AG04450 (cell line): ENCODE measurements at regions not wholly inside any gene's neighbourhood (a gene's known extent, or its start where the extent isn't known, plus 50 kb on each side); places are given as distances from the start of the nearest gene placed in this dataset.

Experiments used
- CTCF ChIA-PET: fragments of 300-600, 350-600 bp; formaldehyde crosslinking; extraction: SDS; loops from one replicate; lab custom pipeline; 2022; ENCODE audit warnings: antibody characterized with exemption, inconsistent platforms; lab: Charles Lee
- POLR2A ChIA-PET: fragments of 350-600 bp; formaldehyde crosslinking; extraction: SDS; loops from one replicate; lab custom pipeline; 2021; ENCODE audit warnings: antibody characterized with exemption, inconsistent platforms; lab: Yijun Ruan, JAX
- DNase-seq: peaks from one replicate; pipeline ENCODE4 v3.0.0-alpha.2; 2011; ENCODE audit warnings: low read depth, low spot score
- H3K27ac ChIP-seq: one replicate; pipeline ENCODE4 v1.5.1; 2012; ENCODE audit warnings: low read depth, low read length, control low read depth
- H3K27me3 ChIP-seq: one replicate; pipeline ENCODE4 v1.6.0; 2012; ENCODE audit warnings: low read length; ENCODE audit not compliant: control insufficient read depth, insufficient read depth
- H3K4me3 ChIP-seq: 2 replicates; pipeline ENCODE4 v1.5.1; 2011; ENCODE audit warnings: mild to moderate bottlenecking, low read depth, low read length, control low read depth
- H3K9me3 ChIP-seq: 2 replicates; pipeline ENCODE4 v1.5.1; 2012; ENCODE audit warnings: low read length; ENCODE audit not compliant: control insufficient read depth, insufficient read depth
- CTCF ChIP-seq: IDR thresholded peaks from 2 replicates; pipeline ENCODE4 v1.5.1; 2011; ENCODE audit warnings: low read depth, low read length, control low read depth, inconsistent platforms

GRCh38 chr4:183383606-183384005, 60.8 kb upstream of the CDKN2AIP start:
- TF ChIP-seq CTCF, result no peak
- ChIA-PET POLR2A (no interaction called here), CTCF (no interaction called here)
- Histone ChIP-seq H3K4me3 (no peak overlapping the region), H3K9me3 (peaks cover 26% of the 10 kb centered on the region), H3K27ac (no peak overlapping the region), H3K27me3 (peaks cover 24% of the 10 kb centered on the region)
- DNase-seq, result no peak

DNA sequence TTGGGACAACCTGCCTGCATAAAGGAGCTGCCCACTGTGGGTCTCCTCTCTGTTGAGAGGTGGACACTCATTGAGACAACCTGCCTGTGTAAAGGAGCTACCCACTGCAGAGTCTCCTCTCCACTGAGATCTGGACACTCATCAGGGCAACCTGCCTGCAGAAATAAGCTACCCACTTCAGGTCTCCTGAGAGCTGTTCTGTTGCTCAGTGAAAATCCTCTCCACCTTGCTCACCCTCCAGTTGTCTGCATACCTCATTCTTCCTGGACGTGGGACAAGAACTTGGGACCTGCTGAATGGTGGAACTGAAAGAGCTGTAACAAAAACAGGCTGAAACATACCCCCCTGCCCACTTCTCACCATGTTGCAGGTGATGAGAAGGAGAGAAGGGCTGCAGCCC, 59.9 kb upstream of the CDKN2AIP start:
- peaks cover 26% of the 10 kb centered on the region for H3K27me3 ChIP-seq
- DNase-seq, result no peak
- ChIA-PET POLR2A (no interaction called here), CTCF (interaction anchor here (0.6 to 1.0 kb wide), 2 partner anchors 11 to 23 kb away, joined by 3 read pairs; no protein-coding TSS in a partner anchor)
- no peak for TF ChIP-seq CTCF
- H3K27ac ChIP-seq, result no peak overlapping the region
- no peak overlapping the region for H3K4me3 ChIP-seq
- H3K9me3 ChIP-seq, result peaks cover 20% of the 10 kb centered on the region

GRCh38 chr4:183384983-183385382, 59.5 kb upstream of the CDKN2AIP start:
- no peak for TF ChIP-seq CTCF
- Histone ChIP-seq H3K27me3 (peaks cover 26% of the 10 kb centered on the region), H3K9me3 (peaks cover 20% of the 10 kb centered on the region), H3K27ac (no peak overlapping the region), H3K4me3 (no peak overlapping the region)
- CTCF ChIA-PET, result interaction anchor here (0.6 to 1.0 kb wide), 2 partner anchors 10 to 36 kb away, joined by 3 read pairs; no protein-coding TSS in a partner anchor
- POLR2A ChIA-PET, result no interaction called here
- DNase-seq, result no peak

DNA sequence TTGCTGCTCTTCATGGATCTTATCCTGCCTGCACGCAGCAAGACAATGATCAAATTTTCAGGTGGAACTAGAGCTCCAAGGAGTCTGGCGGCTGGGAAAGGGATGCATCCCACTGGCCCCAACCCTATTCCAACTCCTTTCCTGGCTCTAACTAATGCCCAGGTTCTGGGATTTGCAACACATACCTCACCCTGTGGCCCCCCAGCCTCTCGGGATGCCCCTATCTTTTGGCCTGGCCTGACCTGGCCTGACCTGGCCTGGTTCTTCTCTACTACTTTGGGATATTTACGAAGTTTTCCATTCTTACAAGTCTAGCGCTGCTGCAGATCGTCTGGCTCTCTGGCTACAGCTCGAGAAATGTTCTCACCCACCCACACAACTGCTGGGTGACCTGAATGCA, 56.4 kb upstream of the CDKN2AIP start:
- ChIA-PET CTCF (interaction anchor here (1.8 kb wide), 1 partner anchor 11 kb away, joined by 4 read pairs; no protein-coding TSS in a partner anchor), POLR2A (no interaction called here)
- Histone ChIP-seq H3K9me3 (peaks cover 20% of the 10 kb centered on the region), H3K27ac (no peak overlapping the region), H3K4me3 (no peak overlapping the region), H3K27me3 (peaks cover 34% of the 10 kb centered on the region)
- DNase-seq, result no peak
- no peak for TF ChIP-seq CTCF

DNA sequence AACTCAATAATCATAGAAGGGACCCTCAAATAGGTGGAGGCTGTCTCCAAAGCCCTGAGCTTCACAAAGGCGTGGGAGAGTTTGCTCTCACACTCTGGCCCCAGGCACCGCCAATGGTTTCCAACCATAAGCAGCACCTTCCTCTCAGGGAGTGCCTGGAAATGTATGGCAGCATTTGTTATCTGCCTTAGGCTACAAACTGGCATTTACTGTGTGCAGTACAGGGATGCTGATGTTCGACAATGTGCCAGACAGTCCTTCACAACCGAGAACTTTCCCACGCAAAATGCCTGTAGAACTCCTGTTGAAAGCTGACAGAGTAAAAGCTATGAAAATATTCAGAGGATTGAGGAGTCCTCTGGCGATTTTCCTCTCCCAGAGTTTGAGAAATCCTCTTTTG, 55.7 kb upstream of the CDKN2AIP start:
- no peak for TF ChIP-seq CTCF
- Histone ChIP-seq H3K4me3 (no peak overlapping the region), H3K27ac (no peak overlapping the region), H3K27me3 (peaks cover 34% of the 10 kb centered on the region), H3K9me3 (peaks cover 15% of the 10 kb centered on the region)
- no peak for DNase-seq
- ChIA-PET CTCF (interaction anchor here (1.1 to 1.3 kb wide), 2 partner anchors 10 to 18 kb away, joined by 3 read pairs; no protein-coding TSS in a partner anchor), POLR2A (no interaction called here)
